HG02970 (cell line): ENCODE measurements at regions not wholly inside any gene's neighbourhood (a gene's known extent, or its start where the extent isn't known, plus 50 kb on each side); places are given as distances from the start of the nearest gene placed in this dataset.
"Not testable (repeated sequence)": the region's sequence is repeated elsewhere in the genome, so short reads cannot be mapped to it uniquely, and the experiment has no call there.

Source experiments
- ATAC-seq: cut with Tn5 transposase; IDR thresholded peaks from one replicate; pipeline ENCODE4 v1.9.1; 2021; ENCODE audit warnings: mild to moderate bottlenecking, moderate library complexity, moderate number of reproducible peaks; ENCODE audit not compliant: unreplicated experiment, low FRiP score

- no peak for ATAC-seq
These were observed 140.3 kb upstream of the ODAD2 start for GRCh38 chr10:28139138-28139537.

GRCh38 chr10:28137907-28138880 is 139.3 kb upstream of the ODAD2 start:
- ATAC-seq: no peak

- no peak for ATAC-seq
These were observed 136.4 kb upstream of the ODAD2 start for GRCh38 chr10:28135258-28135657.

- ATAC-seq: no peak
These were observed 131.4 kb upstream of the ODAD2 start for GRCh38 chr10:28130267-28130666.

- no peak for ATAC-seq
These were observed 129.0 kb upstream of the ODAD2 start for GRCh38 chr10:28127881-28128280.

GRCh38 chr10:28125701-28126100 is 126.8 kb upstream of the ODAD2 start:
- no peak for ATAC-seq

GRCh38 chr10:28120795-28121194 is 121.9 kb upstream of the ODAD2 start:
- no peak for ATAC-seq

- ATAC-seq: no peak
These were observed 121.3 kb upstream of the ODAD2 start for GRCh38 chr10:28120043-28120749.

GRCh38 chr10:28118985-28119628 is 120.2 kb upstream of the ODAD2 start:
- ATAC-seq: no peak

GRCh38 chr10:28113202-28113601 is 114.3 kb upstream of the ODAD2 start:
- no peak for ATAC-seq

- ATAC-seq: no peak
These were observed 112.8 kb upstream of the ODAD2 start for GRCh38 chr10:28111712-28112111.

GRCh38 chr10:28105561-28105960 is 106.7 kb upstream of the ODAD2 start:
- no peak for ATAC-seq

GRCh38 chr10:28097633-28098032 is 98.8 kb upstream of the ODAD2 start:
- no peak for ATAC-seq

GRCh38 chr10:28095791-28096378 is 97.0 kb upstream of the ODAD2 start:
- no peak for ATAC-seq

- no peak for ATAC-seq
These were observed 95.2 kb upstream of the ODAD2 start for GRCh38 chr10:28094121-28094520.

- no peak for ATAC-seq
These were observed 93.0 kb upstream of the ODAD2 start for GRCh38 chr10:28091913-28092312.

GRCh38 chr10:28090506-28090905 is 91.6 kb upstream of the ODAD2 start:
- ATAC-seq: no peak

- ATAC-seq: no peak
These were observed 90.6 kb upstream of the ODAD2 start for GRCh38 chr10:28089467-28089866.

- ATAC-seq: no peak
These were observed 88.9 kb upstream of the ODAD2 start for GRCh38 chr10:28087661-28088351.

GRCh38 chr10:28085760-28086159 is 86.9 kb upstream of the ODAD2 start:
- not testable (repeated sequence) for ATAC-seq
